ENCODE measurements at regions not wholly inside any gene's neighbourhood (a gene's known extent, or its start where the extent isn't known, plus 50 kb on each side); places are given as distances from the start of the nearest gene placed in this dataset.

DNA sequence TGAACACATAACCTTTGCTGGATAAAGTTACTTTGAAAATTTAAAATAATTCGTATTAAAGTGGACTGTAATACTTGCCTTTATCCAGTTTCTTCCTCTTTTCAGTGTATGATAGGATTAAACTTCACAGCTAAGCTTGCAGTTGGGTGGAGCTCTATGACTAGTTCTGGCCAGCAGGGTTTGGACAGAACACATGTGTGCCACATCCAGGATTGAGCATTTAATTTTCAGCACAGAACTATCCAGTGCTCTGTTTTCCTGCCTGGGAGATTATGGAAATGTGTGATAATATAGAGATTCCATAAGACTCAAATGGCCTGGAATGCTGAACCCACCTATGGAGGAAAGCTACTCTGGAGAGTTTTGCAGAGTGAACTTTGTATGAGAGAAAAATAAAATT lies 200.2 kb downstream of the OSR1 start:
- Histone ChIP-seq H3K9ac (ENCODE audit: low read length in 5 of 5) (no peak overlapping the region), H3K27me3 (ENCODE audit: control insufficient read depth in 5 of 5, insufficient read depth in 4 of 5, low read length in 5 of 5) (no peaks in the 10 kb centered on the region), H3K4me1 (ENCODE audit: control insufficient read depth in 5 of 5, insufficient read depth in 5 of 5, low read length in 5 of 5) (no peaks in the 10 kb centered on the region), H3K27ac (ENCODE audit: low read depth, low read length) (no peak overlapping the region), H3K36me3 (ENCODE audit: control insufficient read depth in 5 of 5, insufficient read depth in 5 of 5, low read length in 5 of 5) (no peaks in the 10 kb centered on the region), H3K9me3 (ENCODE audit: control insufficient read depth in 5 of 5, low read length in 5 of 5) (peaks cover 0 to 4% (median 0%) of the 10 kb centered on the region in 5 donors), H3K4me3 (ENCODE audit: low read depth in 1 of 5, low read length in 5 of 5) (no peak overlapping the region)

DNA sequence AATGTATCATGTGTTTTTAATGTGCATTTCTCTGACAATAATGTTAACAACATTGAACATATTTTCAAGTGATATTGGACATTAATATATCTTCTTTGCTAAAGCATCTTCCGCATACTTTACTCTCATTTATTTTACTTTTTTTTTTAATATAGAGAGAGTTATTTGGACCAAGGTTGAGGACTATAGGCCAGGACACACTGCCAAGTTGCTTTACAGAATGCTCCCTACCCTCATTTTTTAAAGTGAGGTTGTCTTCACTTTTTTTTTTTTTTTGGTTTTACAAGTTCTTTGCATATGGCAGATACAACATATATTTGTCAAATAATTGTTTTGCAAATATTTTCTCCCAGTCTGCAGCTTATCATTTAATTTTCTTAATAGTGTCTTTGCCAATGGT lies 201.8 kb downstream of the OSR1 start:
- Histone ChIP-seq H3K27me3 (ENCODE audit: control insufficient read depth in 5 of 5, insufficient read depth in 4 of 5, low read length in 5 of 5) (no peaks in the 10 kb centered on the region), H3K27ac (ENCODE audit: low read depth, low read length) (no peak overlapping the region), H3K4me1 (ENCODE audit: control insufficient read depth in 5 of 5, insufficient read depth in 5 of 5, low read length in 5 of 5) (no peaks in the 10 kb centered on the region), H3K9me3 (ENCODE audit: control insufficient read depth in 5 of 5, low read length in 5 of 5) (peaks cover 0 to 7% (median 0%) of the 10 kb centered on the region in 5 donors), H3K9ac (ENCODE audit: low read length in 5 of 5) (no peak overlapping the region), H3K36me3 (ENCODE audit: control insufficient read depth in 5 of 5, insufficient read depth in 5 of 5, low read length in 5 of 5) (no peaks in the 10 kb centered on the region), H3K4me3 (ENCODE audit: low read depth in 1 of 5, low read length in 5 of 5) (no peak overlapping the region)

GRCh38 chr2:19150726-19151125 lies 207.7 kb downstream of the OSR1 start:
- Histone ChIP-seq H3K4me1 (ENCODE audit: control insufficient read depth in 5 of 5, insufficient read depth in 5 of 5, low read length in 5 of 5) (no peaks in the 10 kb centered on the region), H3K9me3 (ENCODE audit: control insufficient read depth in 5 of 5, low read length in 5 of 5) (peaks cover 3 to 19% (median 11%) of the 10 kb centered on the region in 5 donors), H3K4me3 (ENCODE audit: low read depth in 1 of 5, low read length in 5 of 5) (peak overlapping the region in 2 of 5 donors; percentile 2 to 33), H3K27me3 (ENCODE audit: control insufficient read depth in 5 of 5, insufficient read depth in 4 of 5, low read length in 5 of 5) (no peaks in the 10 kb centered on the region), H3K27ac (ENCODE audit: low read depth, low read length) (no peak overlapping the region), H3K9ac (ENCODE audit: low read length in 5 of 5) (no peak overlapping the region), H3K36me3 (ENCODE audit: control insufficient read depth in 5 of 5, insufficient read depth in 5 of 5, low read length in 5 of 5) (no peaks in the 10 kb centered on the region)

DNA sequence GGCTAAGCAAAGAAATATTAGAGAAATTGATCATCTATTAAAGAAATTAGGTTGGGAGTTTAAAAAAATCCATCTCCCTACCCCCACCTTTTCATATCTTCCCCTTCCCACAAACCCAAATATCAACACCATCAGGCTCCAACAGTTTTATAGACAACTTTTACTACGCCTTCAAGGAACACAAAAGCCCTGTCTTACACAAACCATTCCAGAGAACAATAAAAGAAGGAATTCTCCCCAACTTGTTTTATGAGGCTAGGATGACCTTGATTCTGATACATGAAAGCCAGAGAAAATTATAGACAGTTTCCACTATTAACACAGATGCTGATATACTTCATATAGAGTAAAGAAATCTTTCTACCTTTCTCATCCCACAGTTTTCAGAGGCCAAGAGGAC lies 211.6 kb downstream of the OSR1 start:
- Histone ChIP-seq H3K4me1 (ENCODE audit: control insufficient read depth in 5 of 5, insufficient read depth in 5 of 5, low read length in 5 of 5) (no peaks in the 10 kb centered on the region), H3K9ac (ENCODE audit: low read length in 5 of 5) (no peak overlapping the region), H3K27me3 (ENCODE audit: control insufficient read depth in 5 of 5, insufficient read depth in 4 of 5, low read length in 5 of 5) (no peaks in the 10 kb centered on the region), H3K4me3 (ENCODE audit: low read depth in 1 of 5, low read length in 5 of 5) (no peak overlapping the region), H3K9me3 (ENCODE audit: control insufficient read depth in 5 of 5, low read length in 5 of 5) (peaks cover 3 to 16% (median 11%) of the 10 kb centered on the region in 5 donors), H3K36me3 (ENCODE audit: control insufficient read depth in 5 of 5, insufficient read depth in 5 of 5, low read length in 5 of 5) (no peaks in the 10 kb centered on the region), H3K27ac (ENCODE audit: low read depth, low read length) (no peak overlapping the region)

DNA sequence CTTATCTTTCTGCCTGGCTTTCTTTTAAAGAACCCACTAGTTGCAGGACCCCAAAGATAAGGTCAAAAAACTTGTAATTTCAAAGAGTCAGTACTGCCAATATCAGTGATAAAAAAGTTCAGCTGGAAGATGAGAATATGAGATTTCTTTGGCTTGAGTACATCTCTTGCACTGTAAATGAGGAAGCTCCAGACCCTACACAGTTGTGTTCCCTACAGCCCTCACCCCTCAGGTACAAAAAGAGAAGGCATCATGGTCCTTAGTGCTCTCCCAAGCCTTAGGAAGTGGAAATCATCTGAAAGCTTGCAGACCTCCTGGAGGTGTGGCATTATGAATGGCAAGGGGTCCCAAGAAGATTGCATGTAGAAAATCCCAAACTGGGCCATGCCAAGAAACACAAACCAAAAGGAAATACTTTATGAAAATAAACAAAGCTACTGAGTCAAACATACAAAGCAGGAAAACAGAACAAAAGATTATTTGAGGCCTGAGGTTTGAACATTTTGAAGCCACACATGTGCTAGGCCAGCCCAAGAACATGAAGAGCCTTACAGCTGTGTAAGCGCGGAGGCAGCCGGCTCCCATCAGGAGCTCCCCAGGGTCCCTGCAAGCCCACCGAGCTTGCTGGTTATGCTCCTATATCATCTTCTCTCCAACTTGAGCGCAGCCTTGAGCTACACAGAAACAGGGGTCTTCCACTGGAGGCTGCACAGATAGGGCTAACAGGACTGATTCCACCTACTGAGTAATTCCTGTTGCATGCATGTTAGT lies 217.0 kb downstream of the OSR1 start:
- no peak overlapping the region for H3K4me3 ChIP-seq (ENCODE audit: low read depth in 1 of 5, low read length in 5 of 5)
- no peak overlapping the region for H3K27ac ChIP-seq (ENCODE audit: low read depth, low read length)
- H3K4me1 ChIP-seq (ENCODE audit: control insufficient read depth in 5 of 5, insufficient read depth in 5 of 5, low read length in 5 of 5): no peaks in the 10 kb centered on the region
- no peaks in the 10 kb centered on the region for H3K27me3 ChIP-seq (ENCODE audit: control insufficient read depth in 5 of 5, insufficient read depth in 4 of 5, low read length in 5 of 5)
- H3K36me3 ChIP-seq (ENCODE audit: control insufficient read depth in 5 of 5, insufficient read depth in 5 of 5, low read length in 5 of 5): no peaks in the 10 kb centered on the region
- no peaks in the 10 kb centered on the region for H3K9me3 ChIP-seq (ENCODE audit: control insufficient read depth in 5 of 5, low read length in 5 of 5)
- H3K9ac ChIP-seq (ENCODE audit: low read length in 5 of 5): no peak overlapping the region

- Histone ChIP-seq H3K27ac (ENCODE audit: low read depth, low read length) (no peak overlapping the region), H3K4me3 (ENCODE audit: low read depth in 1 of 5, low read length in 5 of 5) (no peak overlapping the region), H3K9me3 (ENCODE audit: control insufficient read depth in 5 of 5, low read length in 5 of 5) (no peaks in the 10 kb centered on the region), H3K27me3 (ENCODE audit: control insufficient read depth in 5 of 5, insufficient read depth in 4 of 5, low read length in 5 of 5) (no peaks in the 10 kb centered on the region), H3K4me1 (ENCODE audit: control insufficient read depth in 5 of 5, insufficient read depth in 5 of 5, low read length in 5 of 5) (no peaks in the 10 kb centered on the region), H3K9ac (ENCODE audit: low read length in 5 of 5) (no peak overlapping the region), H3K36me3 (ENCODE audit: control insufficient read depth in 5 of 5, insufficient read depth in 5 of 5, low read length in 5 of 5) (no peaks in the 10 kb centered on the region)
These were observed 217.8 kb downstream of the OSR1 start for GRCh38 chr2:19140463-19141208.

GRCh38 chr2:19139386-19139785 lies 219.0 kb downstream of the OSR1 start:
- Histone ChIP-seq H3K4me3 (ENCODE audit: low read depth in 1 of 5, low read length in 5 of 5) (no peak overlapping the region), H3K27ac (ENCODE audit: low read depth, low read length) (no peak overlapping the region), H3K27me3 (ENCODE audit: control insufficient read depth in 5 of 5, insufficient read depth in 4 of 5, low read length in 5 of 5) (no peaks in the 10 kb centered on the region), H3K9me3 (ENCODE audit: control insufficient read depth in 5 of 5, low read length in 5 of 5) (peaks cover 0 to 7% (median 0%) of the 10 kb centered on the region in 5 donors), H3K9ac (ENCODE audit: low read length in 5 of 5) (no peak overlapping the region), H3K4me1 (ENCODE audit: control insufficient read depth in 5 of 5, insufficient read depth in 5 of 5, low read length in 5 of 5) (no peaks in the 10 kb centered on the region), H3K36me3 (ENCODE audit: control insufficient read depth in 5 of 5, insufficient read depth in 5 of 5, low read length in 5 of 5) (no peaks in the 10 kb centered on the region)

- Histone ChIP-seq H3K27ac (ENCODE audit: low read depth, low read length) (no peak overlapping the region), H3K4me3 (ENCODE audit: low read depth in 1 of 5, low read length in 5 of 5) (no peak overlapping the region), H3K27me3 (ENCODE audit: control insufficient read depth in 5 of 5, insufficient read depth in 4 of 5, low read length in 5 of 5) (no peaks in the 10 kb centered on the region), H3K9me3 (ENCODE audit: control insufficient read depth in 5 of 5, low read length in 5 of 5) (peaks cover 0 to 7% (median 0%) of the 10 kb centered on the region in 5 donors), H3K4me1 (ENCODE audit: control insufficient read depth in 5 of 5, insufficient read depth in 5 of 5, low read length in 5 of 5) (no peaks in the 10 kb centered on the region), H3K9ac (ENCODE audit: low read length in 5 of 5) (no peak overlapping the region), H3K36me3 (ENCODE audit: control insufficient read depth in 5 of 5, insufficient read depth in 5 of 5, low read length in 5 of 5) (no peaks in the 10 kb centered on the region)
These were observed 220.1 kb downstream of the OSR1 start for GRCh38 chr2:19138264-19138825.

DNA sequence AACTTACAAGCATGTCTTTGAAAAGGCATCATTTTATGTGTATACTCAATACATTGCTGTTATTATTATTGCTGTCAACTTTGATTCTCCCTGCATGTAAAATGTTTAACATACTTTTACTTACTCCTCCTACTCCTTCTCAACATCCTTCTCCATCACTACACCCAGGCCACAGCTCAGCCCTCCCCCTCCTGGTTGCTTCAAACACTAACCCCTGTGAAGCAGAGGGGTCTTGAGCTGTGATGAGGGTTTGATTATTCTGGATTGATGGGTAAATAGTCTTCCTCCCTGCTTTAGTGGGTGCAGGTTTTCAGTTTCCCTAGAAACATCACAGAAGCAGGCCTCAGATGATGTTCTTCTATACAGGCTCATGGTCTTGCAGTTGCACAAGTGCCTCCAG lies 221.0 kb downstream of the OSR1 start:
- H3K4me1 ChIP-seq (ENCODE audit: control insufficient read depth in 5 of 5, insufficient read depth in 5 of 5, low read length in 5 of 5): no peaks in the 10 kb centered on the region

GRCh38 chr2:19132967-19133366 lies 225.5 kb downstream of the OSR1 start:
- no peaks in the 10 kb centered on the region for H3K4me1 ChIP-seq (ENCODE audit: control insufficient read depth in 5 of 5, insufficient read depth in 5 of 5, low read length in 5 of 5)
- H3K4me3 ChIP-seq (ENCODE audit: low read depth in 1 of 5, low read length in 5 of 5): no peak overlapping the region
- H3K36me3 ChIP-seq (ENCODE audit: control insufficient read depth in 5 of 5, insufficient read depth in 5 of 5, low read length in 5 of 5): no peaks in the 10 kb centered on the region
- H3K27me3 ChIP-seq (ENCODE audit: control insufficient read depth in 5 of 5, insufficient read depth in 4 of 5, low read length in 5 of 5): no peaks in the 10 kb centered on the region
- no peak overlapping the region for H3K27ac ChIP-seq (ENCODE audit: low read depth, low read length)
- no peak overlapping the region for H3K9ac ChIP-seq (ENCODE audit: low read length in 5 of 5)
- H3K9me3 ChIP-seq (ENCODE audit: control insufficient read depth in 5 of 5, low read length in 5 of 5): peaks cover 0 to 7% (median 0%) of the 10 kb centered on the region in 5 donors

More for the DNA sequence above, 221.0 kb downstream of the OSR1 start:
- Histone ChIP-seq H3K36me3 (ENCODE audit: control insufficient read depth in 5 of 5, insufficient read depth in 5 of 5, low read length in 5 of 5) (no peaks in the 10 kb centered on the region), H3K27me3 (ENCODE audit: control insufficient read depth in 5 of 5, insufficient read depth in 4 of 5, low read length in 5 of 5) (no peaks in the 10 kb centered on the region), H3K9ac (ENCODE audit: low read length in 5 of 5) (no peak overlapping the region), H3K4me3 (ENCODE audit: low read depth in 1 of 5, low read length in 5 of 5) (no peak overlapping the region), H3K9me3 (ENCODE audit: control insufficient read depth in 5 of 5, low read length in 5 of 5) (peaks cover 0 to 7% (median 0%) of the 10 kb centered on the region in 5 donors), H3K27ac (ENCODE audit: low read depth, low read length) (no peak overlapping the region)

Data from subcutaneous abdominal adipose tissue (tissue), 5 donors.